NCI-H187 (cell line): ENCODE measurements at regions not wholly inside any gene's neighbourhood (a gene's known extent, or its start where the extent isn't known, plus 50 kb on each side); places are given as distances from the start of the nearest gene placed in this dataset.

ENCODE experiments used
- DNase-seq, 2 experiments: peaks; one replicate each; lab custom pipeline; 2025; lab: John Stamatoyannopoulos, UW

- no peak for DNase-seq
Measured at GRCh38 chr6:166693880-166694279, 66.8 kb upstream of the RPS6KA2 start.

GRCh38 chr6:166692723-166693302 lies 65.8 kb upstream of the RPS6KA2 start:
- no peak for DNase-seq

DNA sequence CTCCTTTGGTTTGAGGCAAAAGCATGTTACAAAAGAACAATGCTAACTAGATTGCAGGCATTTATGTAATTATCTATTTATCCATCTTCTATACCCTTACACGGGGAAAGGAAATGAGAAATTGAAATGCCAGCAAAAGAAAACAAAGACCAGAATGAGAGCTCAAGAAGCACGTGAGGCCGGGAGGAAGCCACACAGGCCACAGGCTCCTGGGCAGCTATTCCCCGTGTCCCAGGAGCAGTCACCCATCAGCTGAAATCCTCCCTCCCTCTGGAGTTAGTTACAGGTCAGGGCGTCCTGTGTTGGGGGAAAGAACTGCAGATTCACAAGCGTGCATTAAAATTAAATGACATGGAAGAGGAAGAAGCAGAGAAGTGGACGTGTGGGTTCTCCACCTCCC lies 64.7 kb upstream of the RPS6KA2 start:
- DNase-seq, result no peak

DNA sequence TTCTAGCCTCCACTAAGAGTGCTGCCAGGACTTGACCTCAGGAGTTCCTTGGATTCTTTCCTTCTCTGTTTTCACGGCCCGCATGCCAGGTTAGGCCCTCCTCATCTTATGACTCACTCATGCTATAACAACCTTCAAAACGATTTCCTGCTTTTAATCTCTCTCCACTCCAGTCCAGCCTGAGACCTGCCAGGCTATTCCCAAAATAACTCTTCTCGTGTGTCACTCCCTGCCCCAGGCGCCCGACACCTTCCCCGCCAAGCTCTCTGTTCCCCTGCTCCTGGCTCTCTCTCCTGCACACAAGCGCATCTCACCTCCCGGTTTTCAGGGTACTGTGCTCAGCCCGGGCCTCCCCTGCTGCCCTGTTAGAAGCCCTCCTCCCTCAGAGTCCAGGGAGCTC lies 64.1 kb upstream of the RPS6KA2 start:
- no peak for DNase-seq

GRCh38 chr6:166689687-166690086 lies 62.6 kb upstream of the RPS6KA2 start:
- no peak for DNase-seq

GRCh38 chr6:166688901-166689300 lies 61.9 kb upstream of the RPS6KA2 start:
- no peak for DNase-seq

GRCh38 chr6:166687879-166688205 lies 60.8 kb upstream of the RPS6KA2 start:
- DNase-seq, result no peak

DNA sequence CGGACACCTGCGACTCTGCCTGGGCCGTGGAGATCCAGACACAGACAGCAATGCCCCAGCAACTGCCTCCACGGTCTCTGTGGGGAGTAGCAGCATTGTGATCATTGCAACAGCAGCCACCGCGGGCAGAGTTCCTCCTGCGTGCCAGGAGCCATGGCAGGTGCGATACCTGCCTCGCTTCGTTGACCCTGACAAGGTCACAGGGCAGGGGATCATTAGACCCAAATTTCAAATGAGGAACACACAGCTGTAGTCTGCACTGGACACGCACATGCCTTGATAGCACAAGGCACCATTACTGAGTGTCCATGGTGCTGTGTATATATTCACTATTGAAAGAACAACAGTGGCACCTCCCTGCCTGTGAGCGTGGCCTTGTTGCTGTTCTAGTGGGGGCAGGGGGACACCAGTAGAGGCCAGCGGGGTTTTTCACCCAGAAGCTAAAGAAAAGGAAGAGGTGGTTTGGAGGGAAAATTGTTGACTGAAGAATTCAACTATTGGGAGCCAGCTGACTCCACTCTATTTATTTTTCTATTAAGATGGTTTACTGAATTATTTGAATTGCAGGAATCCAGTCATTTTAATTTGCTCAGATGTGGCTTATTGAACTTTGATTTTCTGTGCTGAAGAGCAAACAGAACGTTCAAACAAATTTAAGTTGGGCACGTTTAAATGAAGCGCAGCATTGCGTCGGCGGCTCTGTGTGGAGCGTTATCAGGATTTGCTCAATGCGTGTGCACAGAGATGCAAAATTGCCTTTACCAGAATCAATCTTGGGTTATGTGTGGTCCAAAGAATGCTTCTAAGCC lies 60.2 kb upstream of the RPS6KA2 start:
- no peak for DNase-seq

DNA sequence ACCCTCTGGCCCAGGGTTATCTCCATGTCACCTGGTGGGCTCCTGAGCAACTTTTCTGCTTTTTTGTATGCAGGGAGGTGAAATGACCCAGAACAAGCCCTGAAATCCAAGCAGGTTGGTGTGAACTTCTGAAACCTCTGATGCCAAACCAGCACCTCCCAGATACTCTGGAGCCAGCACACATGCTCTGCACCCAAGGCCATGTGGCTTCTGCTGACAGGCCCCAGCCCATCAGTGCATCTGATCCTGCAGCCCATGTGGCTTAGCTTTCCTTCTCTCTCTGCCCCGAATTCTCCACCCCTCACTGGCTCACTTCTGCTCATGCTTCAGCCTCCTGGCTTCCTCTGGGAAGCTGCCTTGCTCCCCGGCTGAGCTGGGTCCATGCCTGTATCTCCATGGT lies 59.3 kb upstream of the RPS6KA2 start:
- DNase-seq, result no peak

DNA sequence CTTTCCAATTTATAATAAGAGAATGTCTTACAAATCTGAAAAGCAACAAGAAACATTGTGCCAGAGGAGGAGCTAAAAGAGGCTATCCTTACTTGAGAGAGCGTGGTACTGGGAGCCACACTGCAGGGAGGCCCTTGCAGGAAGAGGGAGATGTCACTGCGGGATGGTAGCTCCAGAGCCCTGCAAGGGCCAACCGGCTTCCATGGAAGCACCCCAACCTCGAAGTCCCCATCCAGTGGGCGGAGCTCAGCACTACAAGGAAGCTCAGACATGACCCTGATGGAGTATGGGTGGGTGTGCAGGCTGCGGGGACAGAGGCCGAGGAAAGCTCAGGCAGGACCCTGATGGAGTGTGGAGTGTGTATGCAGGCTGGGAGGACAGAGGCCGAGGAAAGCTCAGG lies 57.8 kb upstream of the RPS6KA2 start:
- DNase-seq, result no peak

- DNase-seq, result no peak
Measured at GRCh38 chr6:166684170-166684569, 57.1 kb upstream of the RPS6KA2 start.

- DNase-seq, result no peak
Measured at GRCh38 chr6:166683477-166683876, 56.4 kb upstream of the RPS6KA2 start.

DNA sequence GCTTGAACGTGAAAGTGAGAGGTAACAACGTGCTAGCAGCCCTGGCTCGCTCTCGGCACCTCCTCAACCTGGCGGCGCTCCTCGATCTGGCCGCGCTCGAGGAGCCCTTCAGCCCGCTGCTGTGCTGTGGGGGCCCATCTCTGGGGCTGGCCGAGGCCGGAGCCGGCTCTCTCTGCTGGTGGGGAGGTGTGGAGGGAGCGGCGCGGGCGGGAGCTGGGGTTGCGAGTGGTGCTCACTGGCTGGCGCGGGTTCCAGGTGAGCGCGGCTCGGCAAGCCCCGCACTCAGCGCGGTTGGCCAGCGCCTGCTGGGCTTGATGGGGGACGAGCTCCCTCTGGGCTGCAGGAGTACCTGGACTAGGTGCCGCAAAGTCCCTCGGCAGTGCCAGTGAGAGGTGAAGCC lies 52.5 kb upstream of the RPS6KA2 start:
- DNase-seq, result no peak

DNA sequence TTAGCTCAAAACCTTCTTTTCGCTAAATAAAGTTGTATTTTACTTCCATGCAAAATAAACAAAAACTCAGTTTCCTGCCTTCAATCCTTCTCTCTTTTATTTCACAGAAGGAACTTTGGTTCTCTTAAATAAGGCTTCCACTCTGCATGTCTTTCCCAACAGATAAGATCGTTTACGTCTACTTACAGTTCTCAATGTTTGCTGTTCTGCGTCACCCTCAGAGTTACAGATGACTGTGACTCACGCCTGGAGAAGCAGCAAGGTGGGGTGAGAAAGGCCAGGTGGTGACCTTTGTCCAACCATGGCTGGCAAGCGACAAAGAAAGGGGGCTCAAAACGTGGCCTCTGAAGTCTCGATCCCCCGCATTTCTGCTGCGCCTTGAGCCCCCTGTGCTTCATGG lies 51.4 kb upstream of the RPS6KA2 start:
- DNase-seq, result no peak

DNA sequence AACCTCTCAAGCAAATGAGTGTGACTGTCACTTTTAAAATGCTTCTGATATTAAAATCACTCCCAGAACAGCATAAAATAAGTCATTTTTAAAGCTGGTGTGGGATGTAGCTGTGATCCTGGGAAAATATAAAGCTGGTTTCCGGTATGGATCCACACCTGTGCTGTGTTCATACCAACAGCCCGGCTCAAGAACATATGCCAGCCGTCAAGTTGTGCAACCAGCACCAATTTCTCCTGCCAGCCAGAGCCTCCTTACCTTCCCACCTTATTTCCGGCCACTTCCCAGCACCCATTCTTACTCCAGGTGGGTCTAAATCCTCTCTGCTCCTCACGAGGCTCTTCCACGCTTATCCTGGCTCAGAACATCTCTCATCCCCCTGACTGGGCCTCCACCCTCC lies 50.9 kb upstream of the RPS6KA2 start:
- no peak for DNase-seq
